Nucleus accumbens (tissue), 56 donors: ENCODE measurements at regions not wholly inside any gene's neighbourhood (a gene's known extent, or its start where the extent isn't known, plus 50 kb on each side); places are given as distances from the start of the nearest gene placed in this dataset.

Experiments
- DNase-seq, 56 donors: peaks; one replicate each; lab custom pipeline; 2025; lab: John Stamatoyannopoulos, UW

GRCh38 chr7:46212425-46213153 is 291.5 kb upstream of the IGFBP3 start:
- no peak for DNase-seq

GRCh38 chr7:46210467-46210866 is 289.4 kb upstream of the IGFBP3 start:
- no peak for DNase-seq

- DNase-seq: no peak
Measured at GRCh38 chr7:46209611-46210388, 288.7 kb upstream of the IGFBP3 start.

GRCh38 chr7:46208635-46209525 is 287.8 kb upstream of the IGFBP3 start:
- DNase-seq: no peak

- DNase-seq: no peak
Measured at GRCh38 chr7:46207931-46208634, 287.0 kb upstream of the IGFBP3 start.

GRCh38 chr7:46206476-46207060 is 285.5 kb upstream of the IGFBP3 start:
- no peak for DNase-seq

GRCh38 chr7:46205478-46205877 is 284.4 kb upstream of the IGFBP3 start:
- DNase-seq: no peak

- DNase-seq: no peak
Measured at GRCh38 chr7:46203926-46204325, 282.9 kb upstream of the IGFBP3 start.

GRCh38 chr7:46202379-46202778 is 281.3 kb upstream of the IGFBP3 start:
- no peak for DNase-seq

- no peak for DNase-seq
Measured at GRCh38 chr7:46201961-46202360, 280.9 kb upstream of the IGFBP3 start.

- no peak for DNase-seq
Measured at GRCh38 chr7:46198701-46199100, 277.6 kb upstream of the IGFBP3 start.

- no peak for DNase-seq
Measured at GRCh38 chr7:46197785-46198540, 276.9 kb upstream of the IGFBP3 start.

- DNase-seq: no peak
Measured at GRCh38 chr7:46195934-46196333, 274.9 kb upstream of the IGFBP3 start.

- no peak for DNase-seq
Measured at GRCh38 chr7:46192271-46192670, 271.2 kb upstream of the IGFBP3 start.

- no peak for DNase-seq
Measured at GRCh38 chr7:46191776-46192175, 270.7 kb upstream of the IGFBP3 start.

- no peak for DNase-seq
Measured at GRCh38 chr7:46191296-46191695, 270.2 kb upstream of the IGFBP3 start.

GRCh38 chr7:46189255-46189790 is 268.3 kb upstream of the IGFBP3 start:
- no peak for DNase-seq

GRCh38 chr7:46186131-46186530 is 265.1 kb upstream of the IGFBP3 start:
- DNase-seq: no peak

- no peak for DNase-seq
Measured at GRCh38 chr7:46179061-46179610, 258.1 kb upstream of the IGFBP3 start.
